ENCODE measurements at regions not wholly inside any gene's neighbourhood (a gene's known extent, or its start where the extent isn't known, plus 50 kb on each side); places are given as distances from the start of the nearest gene placed in this dataset.

GRCh38 chr18:78677483-78678317 lies 301.9 kb upstream of the SALL3 start:
- TF ChIP-seq CTCF (IDR thresholded peaks at IDR 0.05; ENCODE audit: unreplicated experiment) = no peak
- intact Hi-C loops (cut with micrococcal nuclease) = no loop called here
- no peak for DNase-seq (ENCODE audit: unreplicated experiment)
- Mint-ChIP-seq H3K4me1 (ENCODE audit: insufficient read depth, unreplicated experiment) (no peaks in the 10 kb centered on the region), H3K9me3 (ENCODE audit: unreplicated experiment) (peaks cover 13% of the 10 kb centered on the region), H3K4me3 (ENCODE audit: unreplicated experiment) (no peak overlapping the region), H3K27ac (ENCODE audit: low read depth, unreplicated experiment) (no peak overlapping the region), H3K27me3 (ENCODE audit: insufficient read depth, unreplicated experiment) (no peaks in the 10 kb centered on the region), H3K36me3 (ENCODE audit: insufficient read depth, unreplicated experiment) (no peaks in the 10 kb centered on the region)
- ChIA-PET POLR2A (no interaction called here), CTCF (interaction anchor here (0.6 kb wide), 1 partner anchor 358 kb away, joined by 3 read pairs; no protein-coding TSS in a partner anchor)
- BruUV-seq (replicated peaks) = no TSS peak

- no peak overlapping the region for H3K27ac Mint-ChIP-seq (ENCODE audit: low read depth, unreplicated experiment)
- intact Hi-C loops (cut with micrococcal nuclease) = no loop called here
- TF ChIP-seq CTCF (IDR thresholded peaks at IDR 0.05; ENCODE audit: unreplicated experiment) = no peak
- H3K4me1 Mint-ChIP-seq (ENCODE audit: insufficient read depth, unreplicated experiment) = no peaks in the 10 kb centered on the region
- H3K27me3 Mint-ChIP-seq (ENCODE audit: insufficient read depth, unreplicated experiment) = no peaks in the 10 kb centered on the region
- no peaks in the 10 kb centered on the region for H3K36me3 Mint-ChIP-seq (ENCODE audit: insufficient read depth, unreplicated experiment)
- ChIA-PET POLR2A (interaction anchor here (0.7 kb wide), 1 partner anchor 9 kb away, joined by 3 read pairs; no protein-coding TSS in a partner anchor), CTCF (no interaction called here)
- H3K4me3 Mint-ChIP-seq (ENCODE audit: unreplicated experiment) = no peak overlapping the region
- BruUV-seq (replicated peaks) = no TSS peak
- no peak for DNase-seq (ENCODE audit: unreplicated experiment)
- peaks cover 13% of the 10 kb centered on the region for H3K9me3 Mint-ChIP-seq (ENCODE audit: unreplicated experiment)
These were observed 301.3 kb upstream of the SALL3 start for GRCh38 chr18:78678318-78678695.

- no peak overlapping the region for H3K27ac Mint-ChIP-seq (ENCODE audit: low read depth, unreplicated experiment)
- TF ChIP-seq CTCF (IDR thresholded peaks at IDR 0.05; ENCODE audit: unreplicated experiment) = no peak
- intact Hi-C loops (cut with micrococcal nuclease) = no loop called here
- ChIA-PET POLR2A (interaction anchor here (0.7 kb wide), 1 partner anchor 10 kb away, joined by 3 read pairs; no protein-coding TSS in a partner anchor), CTCF (no interaction called here)
- DNase-seq (ENCODE audit: unreplicated experiment) = no peak
- no TSS peak for BruUV-seq (replicated peaks)
- H3K4me3 Mint-ChIP-seq (ENCODE audit: unreplicated experiment) = no peak overlapping the region
- no peaks in the 10 kb centered on the region for H3K4me1 Mint-ChIP-seq (ENCODE audit: insufficient read depth, unreplicated experiment)
- H3K27me3 Mint-ChIP-seq (ENCODE audit: insufficient read depth, unreplicated experiment) = no peaks in the 10 kb centered on the region
- peaks cover 13% of the 10 kb centered on the region for H3K9me3 Mint-ChIP-seq (ENCODE audit: unreplicated experiment)
- H3K36me3 Mint-ChIP-seq (ENCODE audit: insufficient read depth, unreplicated experiment) = no peaks in the 10 kb centered on the region
These were observed 300.6 kb upstream of the SALL3 start for GRCh38 chr18:78679031-78679430.

- peaks cover 13% of the 10 kb centered on the region for H3K9me3 Mint-ChIP-seq (ENCODE audit: unreplicated experiment)
- H3K4me3 Mint-ChIP-seq (ENCODE audit: unreplicated experiment) = no peak overlapping the region
- no peak for TF ChIP-seq CTCF (IDR thresholded peaks at IDR 0.05; ENCODE audit: unreplicated experiment)
- intact Hi-C loops (cut with micrococcal nuclease) = no loop called here
- no peaks in the 10 kb centered on the region for H3K36me3 Mint-ChIP-seq (ENCODE audit: insufficient read depth, unreplicated experiment)
- CTCF ChIA-PET = interaction anchor here (0.7 kb wide), 2 partner anchors 350 to 464 kb away, joined by 6 to 7 read pairs; no protein-coding TSS in a partner anchor
- no peaks in the 10 kb centered on the region for H3K4me1 Mint-ChIP-seq (ENCODE audit: insufficient read depth, unreplicated experiment)
- POLR2A ChIA-PET = no interaction called here
- H3K27me3 Mint-ChIP-seq (ENCODE audit: insufficient read depth, unreplicated experiment) = no peaks in the 10 kb centered on the region
- no peak overlapping the region for H3K27ac Mint-ChIP-seq (ENCODE audit: low read depth, unreplicated experiment)
- no peak for DNase-seq (ENCODE audit: unreplicated experiment)
- BruUV-seq (replicated peaks) = no TSS peak
These were observed 299.9 kb upstream of the SALL3 start for GRCh38 chr18:78679613-78680260.

Measured in MCF 10A (cell line).